ENCODE measurements at regions not wholly inside any gene's neighbourhood (a gene's known extent, or its start where the extent isn't known, plus 50 kb on each side); places are given as distances from the start of the nearest gene placed in this dataset.
"Not testable (repeated sequence)": the region's sequence is repeated elsewhere in the genome, so short reads cannot be mapped to it uniquely, and the experiment has no call there.

- no peak for DNase-seq
Observed at GRCh38 chr5:29197631-29198454, 1995.6 kb upstream of the CDH6 start.

- no peak for DNase-seq
Observed at GRCh38 chr5:29193972-29194371, 1999.5 kb upstream of the CDH6 start.

GRCh38 chr5:29191269-29192048, 2002.0 kb upstream of the CDH6 start:
- DNase-seq, result not testable (repeated sequence)

GRCh38 chr5:29190398-29190797, 2003.1 kb upstream of the CDH6 start:
- not testable (repeated sequence) for DNase-seq

- DNase-seq, result not testable (repeated sequence)
Observed at GRCh38 chr5:29186380-29186779, 2007.1 kb upstream of the CDH6 start.

- no peak for DNase-seq
Observed at GRCh38 chr5:29185558-29185957, 2007.9 kb upstream of the CDH6 start.

GRCh38 chr5:29175774-29176173, 2017.7 kb upstream of the CDH6 start:
- DNase-seq, result no peak

- DNase-seq, result no peak
Observed at GRCh38 chr5:29170599-29170998, 2022.9 kb upstream of the CDH6 start.

GRCh38 chr5:29169886-29170285, 2023.6 kb upstream of the CDH6 start:
- DNase-seq, result no peak

- no peak for DNase-seq
Observed at GRCh38 chr5:29162297-29162696, 2031.2 kb upstream of the CDH6 start.

- DNase-seq, result no peak
Observed at GRCh38 chr5:29161399-29162291, 2031.8 kb upstream of the CDH6 start.

GRCh38 chr5:29157975-29158374, 2035.5 kb upstream of the CDH6 start:
- DNase-seq, result no peak

GRCh38 chr5:29150840-29151239, 2042.6 kb upstream of the CDH6 start:
- DNase-seq, result no peak

GRCh38 chr5:29148581-29148980, 2044.9 kb upstream of the CDH6 start:
- DNase-seq, result no peak

GRCh38 chr5:29148073-29148472, 2045.4 kb upstream of the CDH6 start:
- no peak for DNase-seq

- no peak for DNase-seq
Observed at GRCh38 chr5:29143266-29143665, 2050.2 kb upstream of the CDH6 start.

- no peak for DNase-seq
Observed at GRCh38 chr5:29134418-29134817, 2059.1 kb upstream of the CDH6 start.

- DNase-seq, result no peak
Observed at GRCh38 chr5:29131285-29131684, 2062.2 kb upstream of the CDH6 start.

GRCh38 chr5:29130786-29131185, 2062.7 kb upstream of the CDH6 start:
- DNase-seq, result no peak

GRCh38 chr5:29127524-29128156, 2065.8 kb upstream of the CDH6 start:
- not testable (repeated sequence) for DNase-seq

GRCh38 chr5:29126462-29126861, 2067.0 kb upstream of the CDH6 start:
- not testable (repeated sequence) for DNase-seq

- no peak for DNase-seq
Observed at GRCh38 chr5:29122306-29122705, 2071.2 kb upstream of the CDH6 start.

GRCh38 chr5:29114331-29114768, 2076.0 kb upstream of the CDH9 start:
- DNase-seq, result no peak
